SH-SY5Y (cell line): ENCODE measurements at regions not wholly inside any gene's neighbourhood (a gene's known extent, or its start where the extent isn't known, plus 50 kb on each side); places are given as distances from the start of the nearest gene placed in this dataset.

ENCODE experiments used
- GATA2 ChIP-seq: IDR thresholded peaks from 2 replicates; pipeline ENCODE4 v1.6.1; 2011; ENCODE audit warnings: mild to moderate bottlenecking, low read depth, low read length
- GATA3 ChIP-seq: IDR thresholded peaks from 2 replicates; pipeline ENCODE4 v1.6.1; 2011; ENCODE audit warnings: low read depth, mild to moderate bottlenecking, low read length, moderate library complexity

GRCh38 chr2:221640686-221641085 lies 68.6 kb upstream of the EPHA4 start:
- TF ChIP-seq GATA3 (no peak), GATA2 (no peak)
